M059J (cell line): ENCODE measurements at regions not wholly inside any gene's neighbourhood (a gene's known extent, or its start where the extent isn't known, plus 50 kb on each side); places are given as distances from the start of the nearest gene placed in this dataset.
"Not testable (repeated sequence)": the region's sequence is repeated elsewhere in the genome, so short reads cannot be mapped to it uniquely, and the experiment has no call there.

Source experiments
- DNase-seq: peaks from one replicate; pipeline ENCODE4 v3.0.0-alpha.2; 2012; ENCODE audit warnings: low read depth

GRCh38 chr5:102048940-102049339 lies 247.1 kb downstream of the SLCO4C1 start:
- DNase-seq, result no peak

- not testable (repeated sequence) for DNase-seq
Observed at GRCh38 chr5:102047073-102047472, 249.0 kb downstream of the SLCO4C1 start.

- no peak for DNase-seq
Observed at GRCh38 chr5:102040326-102040725, 255.8 kb downstream of the SLCO4C1 start.

- peak; percentile 11 for DNase-seq
Observed at GRCh38 chr5:102036927-102037326, 259.2 kb downstream of the SLCO4C1 start.

GRCh38 chr5:102031711-102032110 lies 264.4 kb downstream of the SLCO4C1 start:
- no peak for DNase-seq

GRCh38 chr5:102018690-102019089 lies 277.4 kb downstream of the SLCO4C1 start:
- no peak for DNase-seq

GRCh38 chr5:102018279-102018678 lies 277.8 kb downstream of the SLCO4C1 start:
- no peak for DNase-seq

GRCh38 chr5:102014371-102014770 lies 281.7 kb downstream of the SLCO4C1 start:
- DNase-seq, result no peak

- no peak for DNase-seq
Observed at GRCh38 chr5:102010644-102011043, 285.4 kb downstream of the SLCO4C1 start.

GRCh38 chr5:101997235-101997634 lies 298.8 kb downstream of the SLCO4C1 start:
- DNase-seq, result no peak

- DNase-seq, result no peak
Observed at GRCh38 chr5:101995585-101995984, 300.5 kb downstream of the SLCO4C1 start.

- no peak for DNase-seq
Observed at GRCh38 chr5:101991486-101991885, 304.6 kb downstream of the SLCO4C1 start.

GRCh38 chr5:101989659-101990058 lies 306.4 kb downstream of the SLCO4C1 start:
- no peak for DNase-seq

- DNase-seq, result peak; percentile 64
Observed at GRCh38 chr5:101977729-101978345, 318.2 kb downstream of the SLCO4C1 start.

GRCh38 chr5:101976933-101977332 lies 319.2 kb downstream of the SLCO4C1 start:
- no peak for DNase-seq

GRCh38 chr5:101969742-101970141 lies 326.3 kb downstream of the SLCO4C1 start:
- no peak for DNase-seq

- DNase-seq, result no peak
Observed at GRCh38 chr5:101966476-101966875, 329.6 kb downstream of the SLCO4C1 start.

GRCh38 chr5:101955891-101956290 lies 340.2 kb downstream of the SLCO4C1 start:
- DNase-seq, result no peak

GRCh38 chr5:101950019-101950418 lies 346.1 kb downstream of the SLCO4C1 start:
- no peak for DNase-seq

- no peak for DNase-seq
Observed at GRCh38 chr5:101948615-101949014, 347.5 kb downstream of the SLCO4C1 start.

GRCh38 chr5:101943784-101944183 lies 352.3 kb downstream of the SLCO4C1 start:
- peak; percentile 54 for DNase-seq

GRCh38 chr5:101942321-101942882 lies 353.7 kb downstream of the SLCO4C1 start:
- DNase-seq, result peak; percentile 27

- no peak for DNase-seq
Observed at GRCh38 chr5:101937041-101937440, 359.0 kb downstream of the SLCO4C1 start.

GRCh38 chr5:101935086-101935485 lies 361.0 kb downstream of the SLCO4C1 start:
- DNase-seq, result no peak
